ENCODE measurements at regions not wholly inside any gene's neighbourhood (a gene's known extent, or its start where the extent isn't known, plus 50 kb on each side); places are given as distances from the start of the nearest gene placed in this dataset.

GRCh38 chr15:96037584-96037983 is 292.9 kb upstream of the NR2F2 start:
- Histone ChIP-seq H3K4me1 (replicated peaks in 1 of 4; ENCODE audit: control insufficient read depth in 3 of 4, insufficient read depth in 4 of 4, low read length in 3 of 4) (peaks cover 0 to 5% (median 2%) of the 10 kb centered on the region in 4 experiments; a peak in 2 of 7 replicates), H3K79me1 (ENCODE audit: low read depth, low read length) (no peaks in the 10 kb centered on the region), H4K5ac (ENCODE audit: insufficient read length, low read depth, low read length) (no peak overlapping the region), H3K27me3 (replicated peaks in 1 of 4; ENCODE audit: control insufficient read depth in 3 of 4, extremely low read depth in 1 of 4, insufficient read depth in 3 of 4, low read length in 3 of 4) (peaks cover 0 to 2% (median 0%) of the 10 kb centered on the region in 4 experiments; a peak in 2 of 7 replicates), H3K27ac (ENCODE audit: low read depth, low read length) (no peak overlapping the region), H3K79me2 (ENCODE audit: control insufficient read depth in 1 of 2, insufficient read depth in 2 of 2, low read length in 2 of 2) (no peaks in the 10 kb centered on the region), H2BK15ac (ENCODE audit: low read length) (no peak overlapping the region), H3K4me2 (ENCODE audit: insufficient read depth in 1 of 2, low read depth in 2 of 2, low read length in 2 of 2) (no peak overlapping the region), H4K8ac (ENCODE audit: extremely low read depth, insufficient read depth, low read length) (no peak overlapping the region), H3K36me3 (ENCODE audit: control insufficient read depth in 2 of 4, insufficient read depth in 4 of 4, low read length in 3 of 4) (no peaks in the 10 kb centered on the region), H3K4ac (replicated peaks; ENCODE audit: insufficient read length, low read depth, low read length) (no peak overlapping the region), H4K20me1 (replicated peaks in 1 of 2; ENCODE audit: control insufficient read depth in 1 of 2, insufficient read depth in 2 of 2, low read length in 2 of 2) (no peaks in the 10 kb centered on the region), H3K14ac (ENCODE audit: insufficient read length) (no peak overlapping the region), H3K23ac (ENCODE audit: insufficient read length) (no peak overlapping the region), H3K9me3 (ENCODE audit: insufficient read depth in 2 of 2, low read depth in 1 of 2, low read length in 1 of 2) (no peaks in the 10 kb centered on the region), H4K91ac (replicated peaks; ENCODE audit: insufficient read length, low read length) (no peak overlapping the region), H3K18ac (ENCODE audit: extremely low read depth, low read length) (no peak overlapping the region), H2AK5ac (ENCODE audit: low read depth, low read length) (no peak overlapping the region), H2AFZ (ENCODE audit: low read length) (no peak overlapping the region), H2BK5ac (ENCODE audit: low read depth, low read length) (no peak overlapping the region), H2BK20ac (ENCODE audit: low read length) (no peak overlapping the region), H3K56ac (replicated peaks; ENCODE audit: insufficient read length, low read depth, low read length) (no peak overlapping the region), H3K9ac (replicated peaks in 1 of 4; ENCODE audit: extremely low read depth in 1 of 4, low read depth in 3 of 4, low read length in 3 of 4) (no peak overlapping the region), H3K23me2 (ENCODE audit: low read depth, low read length) (no peaks in the 10 kb centered on the region), H3K4me3 (ENCODE audit: extremely low read depth in 1 of 4, insufficient read depth in 2 of 4, low read depth in 3 of 4, low read length in 4 of 4) (no peak overlapping the region), H2BK120ac (replicated peaks; ENCODE audit: low read depth, low read length) (no peak overlapping the region), H2BK12ac (ENCODE audit: low read depth, low read length) (no peak overlapping the region)
- ChIA-PET CTCF (ENCODE audit: partially characterized antibody) (no interaction called here), POLR2A (ENCODE audit: partially characterized antibody) (no interaction called here)
- 92% methylated on average over 4 of the region's 4 CpGs; no CpG with 5 or more reads in 1 of the 2 experiments for WGBS, 2 experiments (ENCODE audit: extremely low coverage in 1 of 2, insufficient coverage in 1 of 2, insufficient read length in 1 of 2, insufficient replicate concordance in 2 of 2, low coverage in 1 of 2, low lambda C conversion rate in 2 of 2, missing lambda C conversion rate in 1 of 2)
- no peak for DNase-seq (ENCODE audit: low read depth in 1 of 2, low spot score in 2 of 2)
- FAIRE-seq = no peak
- TF ChIP-seq GABPA (IDR thresholded peaks at IDR 0.05; ENCODE audit: borderline replicate concordance, insufficient read depth, low read length) (no peak), EGR1 (IDR thresholded peaks at IDR 0.05; ENCODE audit: borderline replicate concordance, low read depth, low read length) (no peak), POLR2AphosphoS5 (IDR thresholded peaks at IDR 0.05; ENCODE audit: low read depth, low read length) (no peak), PHF8 (conservative IDR thresholded peaks at IDR 0.05; ENCODE audit: low read depth, low read length) (no peak), CHD2 (IDR thresholded peaks at IDR 0.05; ENCODE audit: low read length) (no peak), EZH2 (IDR thresholded peaks at IDR 0.05; ENCODE audit: low read depth, low read length, severe bottlenecking) (no peak)

Measured in H1 (cell line).